Mucosa of descending colon (tissue), 3 donors: ENCODE measurements at regions not wholly inside any gene's neighbourhood (a gene's known extent, or its start where the extent isn't known, plus 50 kb on each side); places are given as distances from the start of the nearest gene placed in this dataset.

Source experiments
- ATAC-seq: fragments of 200-7000 bp; cut with Tn5 transposase; one replicate; pipeline ENCODE4 v1.9.1; 2020; ENCODE audit warnings: mild to moderate bottlenecking, moderate library complexity
- DNase-seq, 3 donors: peaks; one replicate each; pipeline ENCODE4 v3.0.0-alpha.2; 2020
- H3K36me3 ChIP-seq: fragments of 200-600 bp; one replicate; pipeline ENCODE4 v1.8.0; 2021; ENCODE audit warnings: low read depth, mild to moderate bottlenecking
- H3K4me1 ChIP-seq: fragments of 200-600 bp; one replicate; pipeline ENCODE4 v1.8.0; 2021; ENCODE audit warnings: low read depth, mild to moderate bottlenecking
- H3K4me3 ChIP-seq: fragments of 200-600 bp; one replicate; pipeline ENCODE4 v1.8.0; 2021; ENCODE audit warnings: mild to moderate bottlenecking
- H3K9me3 ChIP-seq: fragments of 200-600 bp; one replicate; pipeline ENCODE4 v1.8.0; 2021; ENCODE audit warnings: mild to moderate bottlenecking
- intact Hi-C, 2 donors: fragments of 100-400 bp; cut with DNase I in 1 of 2; cut with micrococcal nuclease in 1 of 2; formaldehyde crosslinking; loops; one replicate each; pipeline versions ENCODE4 v1.11.0 to v1.11.1; 2022; cut with DNase I, micrococcal nuclease
- TF ChIP-seq, protein P1 (sequence below): fragments of 200-600 bp; IDR thresholded peaks from one replicate; pipeline ENCODE4 v1.8.0; 2022; ENCODE audit warnings: antibody characterized with exemption, mild to moderate bottlenecking
- donor health status: DM: no; HTN: no; CAD: no; lungs with moderate emphysema.
- donor health status: DM: no; HTN: no; CAD: no.
- donor health status: DM: no; HTN: yes; CAD: no.

DNA sequence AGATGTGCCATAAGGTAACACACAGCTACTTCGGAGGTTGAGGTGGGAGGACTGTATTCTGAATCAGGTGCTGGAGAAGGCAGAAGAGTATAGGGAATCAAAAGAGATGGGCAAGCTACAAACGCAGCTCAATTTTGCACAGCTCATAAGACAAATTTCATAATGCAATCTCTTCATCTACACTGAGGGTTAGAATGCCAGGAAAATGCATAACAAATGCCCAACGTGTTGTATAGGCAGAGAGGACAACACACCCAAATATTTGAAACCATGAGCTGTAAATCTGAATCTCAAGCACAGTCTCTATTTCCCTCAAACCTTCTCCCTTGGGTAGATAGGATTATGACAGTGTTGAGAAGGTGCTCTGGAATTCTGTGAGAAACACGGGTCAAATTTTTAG lies 263.1 kb upstream of the FOXN3 start:
- Histone ChIP-seq H3K4me1 (peaks cover 3% of the 10 kb centered on the region), H3K4me3 (no peak overlapping the region), H3K36me3 (no peaks in the 10 kb centered on the region), H3K9me3 (peaks cover 9% of the 10 kb centered on the region)
- DNase-seq (no peak), ATAC-seq (no peak)
- intact Hi-C loops, result no loop called here
- TF ChIP-seq, protein P1, sequence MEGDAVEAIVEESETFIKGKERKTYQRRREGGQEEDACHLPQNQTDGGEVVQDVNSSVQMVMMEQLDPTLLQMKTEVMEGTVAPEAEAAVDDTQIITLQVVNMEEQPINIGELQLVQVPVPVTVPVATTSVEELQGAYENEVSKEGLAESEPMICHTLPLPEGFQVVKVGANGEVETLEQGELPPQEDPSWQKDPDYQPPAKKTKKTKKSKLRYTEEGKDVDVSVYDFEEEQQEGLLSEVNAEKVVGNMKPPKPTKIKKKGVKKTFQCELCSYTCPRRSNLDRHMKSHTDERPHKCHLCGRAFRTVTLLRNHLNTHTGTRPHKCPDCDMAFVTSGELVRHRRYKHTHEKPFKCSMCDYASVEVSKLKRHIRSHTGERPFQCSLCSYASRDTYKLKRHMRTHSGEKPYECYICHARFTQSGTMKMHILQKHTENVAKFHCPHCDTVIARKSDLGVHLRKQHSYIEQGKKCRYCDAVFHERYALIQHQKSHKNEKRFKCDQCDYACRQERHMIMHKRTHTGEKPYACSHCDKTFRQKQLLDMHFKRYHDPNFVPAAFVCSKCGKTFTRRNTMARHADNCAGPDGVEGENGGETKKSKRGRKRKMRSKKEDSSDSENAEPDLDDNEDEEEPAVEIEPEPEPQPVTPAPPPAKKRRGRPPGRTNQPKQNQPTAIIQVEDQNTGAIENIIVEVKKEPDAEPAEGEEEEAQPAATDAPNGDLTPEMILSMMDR, result no peak

DNA sequence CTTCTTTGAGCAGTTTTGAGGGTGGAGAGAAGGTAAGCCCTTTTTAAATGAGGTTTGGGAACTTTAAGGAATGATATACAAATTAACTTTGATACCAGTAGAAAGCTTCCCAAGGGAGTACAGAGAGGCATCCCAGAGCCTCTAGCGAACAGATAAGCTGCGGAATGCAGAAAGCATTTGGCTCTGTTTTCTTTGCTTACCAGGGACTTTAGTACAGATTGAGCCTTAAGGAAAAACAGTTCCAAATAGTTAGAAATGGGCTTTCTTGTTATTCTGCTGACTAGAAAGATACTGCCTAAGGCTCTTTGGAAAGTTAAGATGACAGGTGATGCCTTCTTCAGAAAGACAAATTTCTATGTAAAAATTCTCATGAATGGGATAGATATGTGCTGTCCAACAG lies 261.7 kb upstream of the FOXN3 start:
- no peak overlapping the region for H3K4me3 ChIP-seq
- TF ChIP-seq, protein P1, result no peak
- DNase-seq (no peak), ATAC-seq (no peak)
- peaks cover 3% of the 10 kb centered on the region for H3K4me1 ChIP-seq
- intact Hi-C loops, result no loop called here
- H3K9me3 ChIP-seq, result peaks cover under 1% of the 10 kb centered on the region
- no peaks in the 10 kb centered on the region for H3K36me3 ChIP-seq

DNA sequence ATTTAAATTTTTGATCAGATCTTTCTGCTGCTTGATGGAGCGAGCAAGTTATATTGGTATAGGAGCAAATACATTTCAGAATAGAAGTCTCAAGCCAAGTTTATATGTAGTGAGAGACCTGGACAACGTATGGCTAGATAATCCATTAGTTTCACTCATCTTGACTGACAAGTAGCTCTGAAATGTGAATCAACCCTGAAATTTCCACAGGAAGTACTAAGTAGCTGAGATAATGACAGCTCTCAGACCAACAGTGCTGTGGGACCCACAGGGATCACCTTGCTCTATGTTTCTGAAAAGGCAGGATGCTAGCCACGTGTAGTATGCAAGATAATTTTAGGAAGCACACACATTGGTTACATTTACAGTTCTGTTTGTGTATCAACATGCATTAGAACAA lies 258.6 kb upstream of the FOXN3 start:
- TF ChIP-seq, protein P1, result no peak
- intact Hi-C loops, result no loop called here
- H3K4me3 ChIP-seq, result no peak overlapping the region
- H3K9me3 ChIP-seq, result no peaks in the 10 kb centered on the region
- no peak for ATAC-seq
- no peaks in the 10 kb centered on the region for H3K36me3 ChIP-seq
- peaks cover 7% of the 10 kb centered on the region for H3K4me1 ChIP-seq
- DNase-seq, result no peak

DNA sequence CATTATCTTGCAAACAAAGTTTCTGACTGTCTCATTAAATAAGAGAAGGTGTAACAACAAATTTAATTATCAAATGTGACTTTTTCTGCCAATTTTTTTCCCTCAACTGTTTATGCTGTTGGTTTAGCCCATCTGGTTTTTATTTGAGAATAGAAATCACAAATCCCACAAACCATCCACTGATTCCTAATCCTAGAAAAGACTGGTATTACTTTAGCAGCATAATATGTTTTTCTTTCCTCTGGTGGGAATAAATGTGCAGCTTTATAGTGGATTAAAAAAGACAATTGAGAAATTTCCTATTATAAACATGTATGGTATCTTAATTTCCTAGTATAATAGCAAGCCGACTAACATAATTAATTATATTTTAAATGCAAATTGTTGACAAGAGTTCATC lies 257.9 kb upstream of the FOXN3 start:
- no peaks in the 10 kb centered on the region for H3K9me3 ChIP-seq
- H3K36me3 ChIP-seq, result no peaks in the 10 kb centered on the region
- no peak overlapping the region for H3K4me3 ChIP-seq
- TF ChIP-seq, protein P1, result no peak
- intact Hi-C loops, result no loop called here
- no peak for DNase-seq
- ATAC-seq, result no peak
- peaks cover 7% of the 10 kb centered on the region for H3K4me1 ChIP-seq

DNA sequence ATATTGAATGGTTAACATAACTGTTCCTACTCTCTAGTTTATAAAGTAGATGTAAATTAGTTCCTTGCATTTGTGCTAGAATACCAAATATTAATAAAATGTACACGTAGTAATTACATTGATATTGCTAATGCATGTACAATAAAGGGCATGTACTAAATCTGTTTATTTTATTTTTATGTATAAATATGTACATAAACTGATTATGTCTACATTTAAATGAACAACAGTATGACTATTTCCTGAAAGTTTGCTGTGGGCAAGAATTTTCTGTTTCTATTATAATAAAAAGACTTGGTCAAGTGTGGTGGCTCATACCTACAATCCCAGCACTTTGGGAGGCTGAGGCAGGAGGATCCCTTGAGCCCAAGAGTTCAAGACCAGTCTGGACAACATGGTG lies 257.2 kb upstream of the FOXN3 start:
- H3K9me3 ChIP-seq, result no peaks in the 10 kb centered on the region
- H3K36me3 ChIP-seq, result no peaks in the 10 kb centered on the region
- no peak for ATAC-seq
- H3K4me1 ChIP-seq, result peaks cover 7% of the 10 kb centered on the region
- no peak overlapping the region for H3K4me3 ChIP-seq
- TF ChIP-seq, protein P1, result no peak
- no peak for DNase-seq
- intact Hi-C loops, result no loop called here
